GM19324 (cell line): ENCODE measurements at regions not wholly inside any gene's neighbourhood (a gene's known extent, or its start where the extent isn't known, plus 50 kb on each side); places are given as distances from the start of the nearest gene placed in this dataset.
"Not testable (repeated sequence)": the region's sequence is repeated elsewhere in the genome, so short reads cannot be mapped to it uniquely, and the experiment has no call there.

Source experiments
- ATAC-seq: cut with Tn5 transposase; IDR thresholded peaks from one replicate; pipeline ENCODE4 v1.9.1; 2021; ENCODE audit warnings: mild to moderate bottlenecking, moderate library complexity; ENCODE audit not compliant: unreplicated experiment, low FRiP score

- ATAC-seq: no peak
Observed at GRCh38 chr3:191518861-191519260, 57.9 kb downstream of the PYDC2 start.

DNA sequence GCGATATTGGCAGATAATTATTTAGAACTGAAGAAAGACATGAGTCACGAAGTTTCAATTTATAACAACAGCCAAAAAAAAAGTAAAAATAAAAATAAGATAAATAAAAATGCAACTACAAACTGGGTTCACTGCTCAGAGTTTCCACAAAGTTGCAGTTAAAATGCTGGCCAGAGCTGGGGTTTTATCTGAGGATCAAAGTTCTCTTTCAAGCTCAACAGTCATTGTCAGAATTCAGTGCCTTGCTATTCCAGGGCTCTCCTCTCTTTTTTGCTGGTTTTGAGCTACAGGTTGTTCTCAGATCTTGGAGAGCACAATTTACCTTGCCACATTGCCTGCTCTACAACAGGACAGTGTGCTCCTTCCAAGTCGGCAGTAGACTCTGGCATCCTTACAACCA lies 60.1 kb downstream of the PYDC2 start:
- no peak for ATAC-seq

DNA sequence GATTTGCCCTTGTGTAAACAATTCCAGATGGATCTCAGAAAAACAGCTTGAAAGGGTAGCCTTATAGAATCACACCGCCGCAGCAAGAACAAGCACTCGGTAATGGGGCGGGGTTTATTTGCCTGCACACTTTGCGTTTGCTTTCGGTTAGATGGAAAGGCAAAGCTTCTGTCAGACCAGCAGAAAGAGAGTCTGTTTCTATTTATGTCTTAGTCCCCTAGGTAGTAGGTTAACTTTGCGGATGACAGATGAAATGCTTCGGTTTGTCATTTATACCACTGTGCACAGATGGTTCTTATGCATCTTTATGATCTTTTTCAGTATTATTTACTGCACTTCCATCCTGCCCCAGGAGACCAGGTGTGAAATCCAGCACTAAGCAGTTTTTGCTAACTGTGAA lies 62.2 kb downstream of the PYDC2 start:
- no peak for ATAC-seq

DNA sequence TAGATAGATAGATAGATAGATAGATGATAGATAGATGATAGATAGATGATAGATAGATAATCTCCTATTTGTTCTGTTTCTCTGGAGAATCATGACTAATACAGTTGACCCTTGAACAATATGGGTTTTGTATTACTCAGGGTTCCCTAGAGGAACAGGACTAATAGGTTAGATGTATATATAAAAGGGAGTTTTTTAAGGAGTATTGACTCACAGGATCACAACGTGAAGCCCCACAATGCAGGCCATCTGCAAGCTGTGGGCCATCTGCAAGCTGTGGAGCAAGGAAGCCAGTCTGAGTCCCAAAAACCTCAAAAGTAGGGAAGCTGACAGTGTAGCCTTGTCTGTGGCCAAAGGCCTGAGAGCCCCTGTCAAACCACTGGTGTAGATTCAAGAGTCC lies 67.6 kb downstream of the PYDC2 start:
- ATAC-seq: no peak

DNA sequence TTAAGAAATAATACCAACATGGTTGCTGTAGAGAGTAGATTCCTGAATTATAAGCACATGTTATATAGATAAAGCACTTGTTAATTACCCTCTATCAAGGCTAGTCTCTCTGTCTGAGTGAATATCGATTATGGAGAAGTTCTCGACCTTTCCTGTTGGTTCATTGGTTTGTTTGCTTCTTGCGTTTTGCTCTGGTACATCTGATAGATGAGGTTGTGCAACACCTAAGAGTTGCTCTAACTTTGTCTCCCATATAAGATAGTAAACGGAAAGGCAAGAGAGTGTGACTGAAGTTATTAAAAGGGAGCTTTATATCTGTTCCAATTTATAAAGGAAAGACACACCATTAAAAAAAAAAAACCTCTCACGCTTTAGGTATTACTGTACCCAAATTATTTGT lies 69.0 kb downstream of the PYDC2 start:
- ATAC-seq: no peak

- no peak for ATAC-seq
Observed at GRCh38 chr3:191531434-191531972, 70.5 kb downstream of the PYDC2 start.

DNA sequence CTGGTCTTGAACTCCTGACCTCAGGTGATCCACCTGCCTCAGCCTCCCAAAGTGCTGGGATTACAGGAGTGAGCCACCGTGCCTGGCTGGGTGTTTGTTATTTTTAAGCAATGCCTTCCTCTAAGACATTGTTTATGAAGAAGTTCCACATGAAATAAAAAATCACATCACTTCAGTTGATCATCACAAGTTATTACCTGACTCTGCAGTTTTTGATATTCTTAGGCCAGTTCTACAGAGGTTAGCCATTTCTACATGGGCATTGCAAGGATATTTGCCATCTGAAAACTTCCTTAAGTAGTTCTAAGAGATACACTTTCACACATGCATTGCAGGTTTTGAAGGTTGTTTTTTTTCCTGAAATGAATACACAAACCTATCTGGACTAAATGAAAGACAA lies 82.1 kb downstream of the PYDC2 start:
- no peak for ATAC-seq

- ATAC-seq: no peak
Observed at GRCh38 chr3:191543897-191544296, 82.9 kb downstream of the PYDC2 start.

- ATAC-seq: no peak
Observed at GRCh38 chr3:191549357-191549756, 88.4 kb downstream of the PYDC2 start.

DNA sequence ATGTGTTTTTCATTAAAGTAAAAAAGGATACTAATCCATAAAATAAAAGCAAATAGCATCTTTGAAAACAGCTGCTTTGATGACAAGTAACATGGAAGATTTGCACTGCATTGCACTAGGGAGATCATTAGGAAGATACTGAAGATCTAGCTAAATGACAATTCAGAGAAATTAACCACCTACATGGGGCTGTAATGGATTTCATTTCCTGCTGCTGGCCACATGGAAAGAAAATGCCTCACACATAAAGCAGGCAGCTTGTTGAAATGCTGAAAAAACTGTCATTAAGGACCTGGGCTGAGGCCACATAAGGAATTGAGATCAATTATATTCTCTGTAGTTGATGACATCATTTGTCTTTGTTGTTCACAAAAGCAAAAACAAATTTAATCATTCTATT lies 94.1 kb downstream of the PYDC2 start:
- ATAC-seq: no peak

DNA sequence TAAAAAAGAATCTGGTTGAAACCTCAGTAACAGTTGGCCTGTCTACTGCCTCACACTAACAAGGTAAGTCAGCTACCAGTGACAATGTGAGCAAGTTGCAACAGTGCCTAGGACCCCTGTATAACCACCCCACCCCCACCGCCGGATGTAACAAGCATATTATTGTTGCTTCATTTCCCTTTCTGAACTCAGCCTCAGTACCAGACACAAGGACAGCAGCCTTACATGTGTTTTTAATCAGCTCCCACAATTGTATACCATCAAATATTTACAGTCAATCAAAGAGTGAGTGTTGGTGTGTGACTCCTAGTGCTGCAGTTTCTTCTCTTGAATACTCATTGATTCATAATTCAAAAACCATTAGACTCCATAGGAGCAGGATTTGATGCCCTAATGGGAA lies 96.4 kb downstream of the PYDC2 start:
- ATAC-seq: no peak

DNA sequence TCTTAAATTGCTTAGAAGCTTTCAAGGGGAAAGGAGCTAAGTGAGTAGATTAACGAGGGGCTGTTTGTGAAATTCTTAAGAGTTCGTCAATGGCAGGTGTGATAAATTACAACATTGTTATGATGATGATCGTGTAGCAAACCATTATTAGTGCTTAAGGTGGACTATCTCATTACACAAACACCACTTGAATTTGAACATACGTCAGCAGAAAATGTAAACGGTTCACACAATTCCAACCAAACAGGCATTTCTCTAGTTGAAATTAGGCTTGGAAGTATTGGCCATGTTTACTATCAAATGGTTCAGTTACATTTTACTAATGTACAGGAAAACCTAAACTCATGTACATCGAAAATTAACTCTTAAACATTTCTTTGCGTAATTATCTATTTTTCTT lies 102.8 kb downstream of the PYDC2 start:
- ATAC-seq: no peak

- no peak for ATAC-seq
Observed at GRCh38 chr3:191566469-191566868, 105.5 kb downstream of the PYDC2 start.

DNA sequence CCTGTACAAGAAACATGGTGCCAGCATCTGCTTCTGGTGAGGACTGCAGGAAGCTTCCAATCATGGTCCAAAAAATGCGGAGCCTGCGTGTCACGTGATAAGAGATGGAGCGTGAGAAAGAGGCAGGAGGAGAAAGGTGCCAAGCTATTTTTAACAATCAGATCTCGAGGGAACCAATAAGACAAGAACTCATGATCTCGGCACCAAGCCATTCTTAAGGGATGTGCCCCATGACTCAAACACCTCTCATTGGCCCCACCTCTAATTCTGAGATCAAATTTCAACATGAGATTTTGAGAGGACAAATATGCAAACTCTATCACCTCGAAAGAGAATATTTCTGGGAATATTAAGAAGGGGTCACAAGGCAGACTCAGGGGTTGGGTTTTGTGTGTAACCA lies 107.2 kb downstream of the PYDC2 start:
- no peak for ATAC-seq

DNA sequence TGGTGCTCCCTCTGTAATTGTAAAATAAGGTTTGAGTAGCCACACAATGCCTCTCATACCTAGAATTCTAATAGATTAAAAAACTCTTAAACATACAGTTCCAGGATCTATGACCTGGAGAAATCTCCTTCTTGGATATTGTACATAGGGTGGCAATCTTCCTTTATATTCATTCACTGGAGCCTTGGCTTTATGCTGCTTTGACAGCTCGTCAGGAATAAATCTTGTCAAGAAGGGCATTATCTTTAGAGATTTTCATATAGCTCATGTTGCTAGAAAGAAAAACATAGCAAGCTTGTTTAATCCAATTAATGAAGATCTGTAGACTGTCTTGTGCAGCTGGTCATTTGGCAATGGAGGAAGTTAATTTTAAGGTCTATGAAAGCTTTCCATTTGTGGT lies 131.1 kb downstream of the PYDC2 start:
- no peak for ATAC-seq

GRCh38 chr3:191593486-191593885 lies 132.5 kb downstream of the PYDC2 start:
- no peak for ATAC-seq

DNA sequence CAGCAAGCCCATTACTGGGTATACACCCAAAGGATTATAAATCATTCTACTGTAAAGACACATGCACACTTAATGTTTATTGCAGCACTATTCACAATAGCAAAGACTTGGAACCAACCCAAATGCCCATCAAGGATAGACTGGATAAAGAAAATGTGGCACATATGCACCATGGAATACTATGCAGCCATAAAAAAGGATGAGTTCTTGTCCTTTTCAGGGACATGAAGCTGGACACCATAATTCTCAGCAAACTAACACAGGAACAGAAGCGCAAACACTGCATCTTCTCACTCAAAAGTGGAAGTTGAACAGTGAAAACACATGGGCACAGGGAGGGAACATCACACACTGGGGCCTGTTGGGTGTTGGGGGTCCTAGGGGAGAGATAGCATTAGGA lies 154.5 kb downstream of the PYDC2 start:
- ATAC-seq: not testable (repeated sequence)

DNA sequence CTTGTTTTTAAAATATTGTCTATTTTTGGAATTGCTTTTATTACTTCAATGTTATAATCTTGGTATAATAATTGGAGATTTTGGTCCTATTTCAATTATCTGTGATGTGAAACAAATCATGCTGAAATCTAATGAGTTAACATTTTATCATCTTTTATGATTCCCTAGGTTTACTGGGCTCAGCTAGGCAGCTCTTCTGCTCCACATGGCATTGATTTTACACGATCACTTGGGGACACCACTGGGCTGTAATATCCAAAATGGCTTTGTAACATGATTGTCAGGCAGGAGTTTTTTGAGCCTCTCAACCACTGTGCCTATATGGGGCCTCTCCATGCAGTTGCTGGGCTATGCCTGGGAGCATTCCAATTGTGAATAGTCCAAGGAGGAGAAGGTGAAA lies 163.3 kb downstream of the PYDC2 start:
- ATAC-seq: no peak

GRCh38 chr3:191627064-191627463 lies 166.1 kb downstream of the PYDC2 start:
- ATAC-seq: no peak

DNA sequence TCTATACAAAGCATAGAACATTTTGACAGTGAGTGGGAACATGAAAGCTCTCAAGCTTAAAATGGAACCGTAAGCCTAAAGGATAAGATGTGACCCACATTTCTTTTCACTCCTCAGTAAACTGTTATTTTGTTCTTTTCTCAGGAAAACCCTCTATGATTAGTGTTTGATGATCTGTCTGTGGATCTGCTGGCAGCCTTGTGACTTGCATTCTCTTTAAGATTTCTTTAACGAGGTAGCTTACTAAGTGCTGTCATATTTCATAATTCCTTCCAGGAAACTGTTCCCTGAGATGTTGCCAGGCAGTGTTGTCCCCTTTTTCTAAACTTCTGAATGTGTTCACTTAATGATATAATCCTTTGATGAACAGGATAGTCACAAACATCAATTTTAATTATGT lies 167.6 kb downstream of the PYDC2 start:
- ATAC-seq: no peak

DNA sequence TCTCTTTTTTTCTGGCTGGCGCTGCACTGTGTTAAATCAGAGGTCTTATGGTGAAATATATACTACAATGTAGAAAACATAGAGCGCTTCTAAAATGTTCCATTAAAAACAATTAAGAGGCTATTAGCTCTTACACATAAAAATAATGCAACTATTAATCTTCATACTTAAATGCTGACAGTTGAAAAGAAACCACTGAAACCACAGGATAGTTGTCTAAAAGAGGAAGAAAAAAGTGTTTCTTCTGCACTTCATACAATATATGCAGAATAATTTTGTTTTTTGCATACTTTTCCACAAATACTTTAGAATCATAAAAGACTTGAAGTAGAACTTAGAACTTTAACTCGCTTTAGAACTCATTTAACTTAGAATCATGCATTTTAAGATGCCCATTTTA lies 170.5 kb downstream of the PYDC2 start:
- no peak for ATAC-seq

DNA sequence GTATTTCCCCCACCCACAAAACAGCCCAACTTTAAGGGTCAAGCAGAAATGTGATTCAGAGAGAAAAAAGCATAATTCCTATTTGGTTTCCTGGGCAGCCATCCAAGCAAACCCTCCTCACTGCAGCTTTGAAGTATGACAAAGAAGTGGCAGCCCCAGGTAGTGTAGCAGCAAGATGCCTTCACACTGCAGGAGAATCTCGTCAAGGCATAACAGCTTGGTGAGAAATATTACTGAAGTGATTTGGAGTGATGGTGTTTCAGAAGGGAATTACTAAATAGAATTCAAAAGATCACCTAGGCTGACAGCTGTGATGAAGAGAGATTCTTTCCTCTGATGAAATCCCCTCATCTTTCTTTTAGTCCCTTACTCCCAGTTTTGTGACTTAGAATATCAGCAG lies 173.9 kb downstream of the PYDC2 start:
- ATAC-seq: no peak

DNA sequence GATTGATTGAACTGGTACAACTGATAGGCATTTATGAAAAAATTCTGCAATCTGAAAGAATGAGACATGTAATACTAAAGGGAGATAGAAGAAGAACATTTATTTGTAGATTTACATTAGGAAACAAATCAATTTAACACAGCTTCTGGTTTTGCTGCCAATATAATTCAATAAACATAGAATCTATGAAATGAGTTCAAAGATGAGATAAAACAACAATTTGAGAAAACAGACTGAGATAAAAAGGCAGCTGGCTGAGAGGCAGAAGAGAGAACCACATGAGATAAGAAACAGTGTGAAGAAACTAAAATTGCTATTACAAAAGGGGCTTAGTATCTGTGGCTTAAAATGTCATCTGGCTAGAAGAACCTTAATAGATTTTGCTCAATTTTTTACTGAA lies 176.6 kb downstream of the PYDC2 start:
- ATAC-seq: no peak
